Lower lobe of right lung (tissue), 2 donors: ENCODE measurements at regions not wholly inside any gene's neighbourhood (a gene's known extent, or its start where the extent isn't known, plus 50 kb on each side); places are given as distances from the start of the nearest gene placed in this dataset.
A peak's percentile ranks its signal among the peaks of the same experiment; 100 is the strongest.

ENCODE experiments used
- ATAC-seq, 2 donors: fragments of 200-7000 bp; cut with Tn5 transposase; one replicate each; pipeline ENCODE4 v1.9.1; 2020 to 2022; ENCODE audit warnings: mild to moderate bottlenecking in 2 of 2, moderate library complexity in 2 of 2
- DNase-seq: peaks from one replicate; pipeline ENCODE4 v3.0.0-alpha.2; 2020
- H3K27ac ChIP-seq: fragments of 200-600 bp; one replicate; pipeline ENCODE4 v1.8.0; 2022
- H3K27me3 ChIP-seq: fragments of 200-600 bp; one replicate; pipeline ENCODE4 v1.8.0; 2022; ENCODE audit warnings: low read depth
- H3K36me3 ChIP-seq: fragments of 200-600 bp; one replicate; pipeline ENCODE4 v1.8.0; 2022; ENCODE audit warnings: mild to moderate bottlenecking
- H3K4me1 ChIP-seq: fragments of 200-600 bp; one replicate; pipeline ENCODE4 v1.8.0; 2022
- H3K4me3 ChIP-seq: fragments of 200-600 bp; one replicate; pipeline ENCODE4 v1.8.0; 2022; ENCODE audit warnings: mild to moderate bottlenecking
- H3K9me3 ChIP-seq: fragments of 200-600 bp; one replicate; pipeline ENCODE4 v1.8.0; 2022
- intact Hi-C: fragments of 100-400 bp; cut with DNase I; formaldehyde crosslinking; loops from one replicate; pipeline ENCODE4 v1.11.0; 2022
- TF ChIP-seq, protein P1 (sequence below): fragments of 200-600 bp; IDR thresholded peaks from one replicate; pipeline ENCODE4 v1.8.0; 2022; ENCODE audit warnings: antibody characterized with exemption, mild to moderate bottlenecking
- donor health status: DM: no; HTN: yes; CAD: no; lungs with severe emphysema.

DNA sequence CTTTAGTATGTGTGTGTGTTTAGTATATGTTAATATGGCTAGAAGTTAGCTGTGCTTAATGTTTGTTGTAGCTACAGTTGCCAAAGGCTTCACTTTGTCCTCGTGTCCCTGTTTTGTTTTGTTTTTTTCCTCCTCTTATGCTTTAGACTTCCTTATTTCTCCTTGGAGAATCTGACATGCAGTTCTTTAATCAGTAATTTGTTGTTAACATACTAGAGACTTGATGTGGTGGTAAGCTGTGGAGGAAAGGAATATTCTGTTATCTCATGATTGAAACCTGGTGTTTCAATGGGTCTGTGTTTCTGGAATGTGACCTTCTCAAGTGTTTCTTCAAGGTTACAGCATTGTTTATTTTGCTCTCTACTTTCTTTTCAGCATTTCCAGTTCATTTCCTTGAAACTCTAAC, 515.6 kb upstream of the ST8SIA4 start:
- Histone ChIP-seq H3K27ac (peak overlapping the region; percentile 71), H3K4me3 (no peak overlapping the region), H3K36me3 (no peaks in the 10 kb centered on the region), H3K9me3 (no peaks in the 10 kb centered on the region), H3K27me3 (no peaks in the 10 kb centered on the region), H3K4me1 (no peaks in the 10 kb centered on the region)
- intact Hi-C loops: no loop called here
- ATAC-seq (peak; percentile 89 to 93), DNase-seq (no peak)
- TF ChIP-seq, protein P1, sequence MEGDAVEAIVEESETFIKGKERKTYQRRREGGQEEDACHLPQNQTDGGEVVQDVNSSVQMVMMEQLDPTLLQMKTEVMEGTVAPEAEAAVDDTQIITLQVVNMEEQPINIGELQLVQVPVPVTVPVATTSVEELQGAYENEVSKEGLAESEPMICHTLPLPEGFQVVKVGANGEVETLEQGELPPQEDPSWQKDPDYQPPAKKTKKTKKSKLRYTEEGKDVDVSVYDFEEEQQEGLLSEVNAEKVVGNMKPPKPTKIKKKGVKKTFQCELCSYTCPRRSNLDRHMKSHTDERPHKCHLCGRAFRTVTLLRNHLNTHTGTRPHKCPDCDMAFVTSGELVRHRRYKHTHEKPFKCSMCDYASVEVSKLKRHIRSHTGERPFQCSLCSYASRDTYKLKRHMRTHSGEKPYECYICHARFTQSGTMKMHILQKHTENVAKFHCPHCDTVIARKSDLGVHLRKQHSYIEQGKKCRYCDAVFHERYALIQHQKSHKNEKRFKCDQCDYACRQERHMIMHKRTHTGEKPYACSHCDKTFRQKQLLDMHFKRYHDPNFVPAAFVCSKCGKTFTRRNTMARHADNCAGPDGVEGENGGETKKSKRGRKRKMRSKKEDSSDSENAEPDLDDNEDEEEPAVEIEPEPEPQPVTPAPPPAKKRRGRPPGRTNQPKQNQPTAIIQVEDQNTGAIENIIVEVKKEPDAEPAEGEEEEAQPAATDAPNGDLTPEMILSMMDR: no peak

DNA sequence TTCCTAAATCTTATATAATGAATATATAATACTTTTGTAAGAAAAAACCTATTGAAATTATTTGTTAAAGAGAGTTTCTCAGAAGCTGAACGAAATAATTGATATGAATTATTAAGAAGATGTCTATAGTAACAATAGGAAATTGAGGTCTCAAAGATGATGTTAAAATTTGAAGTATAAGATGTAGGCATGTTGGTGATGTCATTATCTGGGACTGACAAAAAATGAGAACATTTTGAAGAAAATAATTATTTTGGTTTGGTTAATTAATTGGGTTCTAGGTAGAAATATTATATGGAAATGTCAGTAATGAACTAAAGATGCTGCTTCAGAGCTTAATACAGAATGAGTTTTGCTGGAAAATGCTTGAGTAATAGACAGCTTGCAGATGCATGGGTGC, 501.4 kb upstream of the ST8SIA4 start:
- Histone ChIP-seq H3K9me3 (no peaks in the 10 kb centered on the region), H3K27ac (no peak overlapping the region), H3K27me3 (no peaks in the 10 kb centered on the region), H3K4me3 (no peak overlapping the region), H3K36me3 (no peaks in the 10 kb centered on the region), H3K4me1 (no peaks in the 10 kb centered on the region)
- no peak for DNase-seq
- intact Hi-C loops: no loop called here
- no peak for ATAC-seq
- TF ChIP-seq, protein P1: no peak

DNA sequence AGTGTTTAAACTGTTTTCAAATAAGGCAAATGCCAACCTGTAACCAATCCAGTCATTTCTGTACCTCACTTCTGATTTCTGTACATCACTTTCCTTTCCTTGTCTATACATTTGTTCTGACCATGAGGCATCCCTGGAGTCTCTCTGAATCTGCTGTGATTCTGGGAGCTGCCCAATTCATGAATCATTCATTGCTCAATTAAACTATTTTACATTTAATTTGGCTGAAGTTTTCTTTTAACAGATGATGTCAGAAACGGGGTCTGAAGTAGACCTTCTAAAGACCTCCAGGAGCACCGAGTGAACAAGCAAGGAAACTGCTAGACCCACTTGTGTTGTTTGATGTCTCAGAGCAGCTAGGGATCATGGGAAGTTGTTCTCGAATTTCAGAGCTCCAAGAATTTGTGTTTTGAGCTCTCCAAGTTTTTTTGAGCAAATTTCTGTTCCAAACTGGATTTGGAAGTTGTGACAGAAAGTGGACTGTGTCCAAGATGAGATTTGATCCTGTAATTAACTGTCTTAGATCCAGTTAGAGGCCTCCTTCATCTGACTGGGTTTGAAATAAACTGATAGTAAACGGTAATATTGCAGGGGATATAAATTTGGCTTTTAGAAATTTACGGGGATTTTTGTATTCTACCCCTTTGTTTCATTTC, 490.8 kb upstream of the ST8SIA4 start:
- H3K4me1 ChIP-seq: no peaks in the 10 kb centered on the region
- H3K9me3 ChIP-seq: no peaks in the 10 kb centered on the region
- no peak for ATAC-seq
- H3K27ac ChIP-seq: no peak overlapping the region
- no peak for DNase-seq
- no peaks in the 10 kb centered on the region for H3K36me3 ChIP-seq
- TF ChIP-seq, protein P1: no peak
- H3K4me3 ChIP-seq: no peak overlapping the region
- H3K27me3 ChIP-seq: no peaks in the 10 kb centered on the region
- intact Hi-C loops: no loop called here

DNA sequence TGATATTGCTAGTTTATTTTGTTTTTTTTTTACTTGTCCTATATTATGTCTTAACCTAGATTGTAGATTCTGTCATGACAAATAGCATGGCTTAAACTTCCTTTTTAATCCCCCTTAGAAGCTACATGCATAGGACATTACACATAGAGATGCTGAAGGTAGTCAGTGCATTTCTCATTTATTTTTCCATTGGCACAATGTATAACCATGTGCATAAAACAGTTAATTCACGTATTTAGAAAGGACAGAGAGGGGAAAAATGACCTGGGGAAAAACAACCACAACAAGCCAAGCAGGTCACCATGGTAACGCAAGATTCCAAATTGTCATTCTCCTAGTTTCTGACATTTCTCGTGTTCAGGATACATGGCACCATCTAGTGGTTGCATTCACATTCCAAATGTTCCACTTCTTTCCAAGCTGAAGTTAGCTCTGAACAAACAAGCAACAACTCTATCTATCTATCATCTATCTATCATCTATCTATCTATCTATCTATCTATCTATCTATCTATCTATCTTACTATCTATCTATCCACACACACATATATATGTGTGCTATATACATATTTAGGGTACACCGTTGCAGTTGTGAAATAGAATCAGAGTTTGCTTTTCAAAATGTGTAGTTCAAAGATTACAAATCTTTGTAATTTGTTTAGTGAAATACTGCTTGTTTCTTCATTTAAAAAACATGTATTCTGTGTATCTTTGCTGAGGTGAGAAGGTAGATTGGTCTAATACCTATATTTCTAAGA, 487.2 kb upstream of the ST8SIA4 start:
- peak in 1 of 2 donors; percentile 65 for ATAC-seq
- TF ChIP-seq, protein P1: peak; percentile 48

DNA sequence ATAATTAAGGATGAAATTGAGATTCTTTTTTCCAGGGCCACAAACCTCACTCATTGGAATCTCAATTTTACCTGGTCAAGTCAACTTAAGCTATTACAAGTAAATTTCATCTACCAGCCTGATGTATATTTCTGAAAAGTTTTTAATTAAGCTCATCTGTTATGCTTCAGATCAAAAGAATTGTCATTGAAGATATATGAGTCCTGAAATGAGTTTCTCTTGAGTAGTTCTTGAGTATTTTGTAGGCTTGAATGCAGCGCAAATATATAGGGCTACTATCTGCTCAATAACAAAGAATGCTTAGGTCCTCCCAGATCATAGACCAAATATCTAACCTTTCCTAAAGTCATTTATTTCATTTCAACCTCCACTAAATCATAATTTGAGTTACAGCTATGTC, 482.2 kb upstream of the ST8SIA4 start:
- Histone ChIP-seq H3K27ac (no peak overlapping the region), H3K4me1 (no peaks in the 10 kb centered on the region), H3K4me3 (no peak overlapping the region), H3K27me3 (no peaks in the 10 kb centered on the region), H3K9me3 (no peaks in the 10 kb centered on the region), H3K36me3 (no peaks in the 10 kb centered on the region)
- ATAC-seq (no peak), DNase-seq (no peak)
- TF ChIP-seq, protein P1: no peak
- intact Hi-C loops: no loop called here

More for the DNA sequence above, 487.2 kb upstream of the ST8SIA4 start:
- Histone ChIP-seq H3K9me3 (no peaks in the 10 kb centered on the region), H3K36me3 (no peaks in the 10 kb centered on the region), H3K27ac (no peak overlapping the region), H3K4me1 (no peaks in the 10 kb centered on the region), H3K4me3 (no peak overlapping the region), H3K27me3 (no peaks in the 10 kb centered on the region)
- intact Hi-C loops: no loop called here
- DNase-seq: no peak
